Hepatocyte (in vitro differentiated cells): ENCODE measurements at regions not wholly inside any gene's neighbourhood (a gene's known extent, or its start where the extent isn't known, plus 50 kb on each side); places are given as distances from the start of the nearest gene placed in this dataset.

Experiments used
- CTCF ChIP-seq: fragments of 200-600 bp; sonication (generic); IDR thresholded peaks from 2 replicates; pipeline ENCODE4 v1.5.1; 2016; ENCODE audit warnings: antibody characterized with exemption, mild to moderate bottlenecking; ENCODE audit not compliant: poor library complexity
- EZH2 ChIP-seq: fragments of 200-600 bp; sonication (generic); IDR thresholded peaks from 2 replicates; pipeline ENCODE4 v1.6.1; 2016; ENCODE audit warnings: antibody characterized with exemption, mild to moderate bottlenecking, borderline replicate concordance
- EZH2phosphoT487 ChIP-seq: fragments of 200-600 bp; sonication (generic); IDR thresholded peaks from one replicate; pipeline ENCODE4 v1.6.1; 2018; ENCODE audit warnings: antibody characterized with exemption, mild to moderate bottlenecking, low read depth, moderate library complexity; ENCODE audit not compliant: unreplicated experiment, severe bottlenecking

- TF ChIP-seq CTCF (no peak), EZH2 (no peak), EZH2phosphoT487 (no peak)
Measured at GRCh38 chr3:18489939-18490338, 64.8 kb upstream of the SATB1 start.
